GM23338 (cell line): ENCODE measurements at regions not wholly inside any gene's neighbourhood (a gene's known extent, or its start where the extent isn't known, plus 50 kb on each side); places are given as distances from the start of the nearest gene placed in this dataset.

Experiments
- ATAC-seq: fragments of 200-7000 bp; cut with Tn5 transposase; 3 replicates; pipeline ENCODE4 v1.9.1; 2020
- DNase-seq: peaks from one replicate; pipeline ENCODE4 v3.0.0-alpha.2; 2015; ENCODE audit warnings: low spot score
- H2AFZ ChIP-seq: fragments of 200-600 bp; sonication (generic); 2 replicates; pipeline ENCODE4 v1.8.0; 2016; ENCODE audit warnings: antibody characterized with exemption, mild to moderate bottlenecking, moderate library complexity
- H3F3A ChIP-seq: fragments of 200-600 bp; sonication (generic); replicated peaks from 2 replicates; pipeline ENCODE4 v1.8.0; 2017; ENCODE audit warnings: antibody characterized with exemption, mixed run types, low read depth
- H3K27ac ChIP-seq: fragments of 200-600 bp; sonication (generic); 2 replicates; pipeline ENCODE4 v1.6.1; 2016; ENCODE audit warnings: low read depth
- H3K27me3 ChIP-seq: fragments of 200-600 bp; sonication (generic); 2 replicates; pipeline ENCODE4 v1.8.0; 2016; ENCODE audit warnings: mild to moderate bottlenecking, mixed run types, moderate library complexity; ENCODE audit not compliant: insufficient read depth
- H3K36me3 ChIP-seq: fragments of 200-600 bp; sonication (generic); 2 replicates; pipeline ENCODE4 v1.8.0; 2016; ENCODE audit warnings: mild to moderate bottlenecking; ENCODE audit not compliant: insufficient read depth
- H3K4me1 ChIP-seq: fragments of 200-600 bp; sonication (generic); 2 replicates; pipeline ENCODE4 v1.8.0; 2016; ENCODE audit warnings: mild to moderate bottlenecking, moderate library complexity; ENCODE audit not compliant: insufficient read depth
- H3K4me2 ChIP-seq: fragments of 200-600 bp; sonication (generic); 2 replicates; pipeline ENCODE4 v1.7.1; 2017; ENCODE audit warnings: mixed run types
- H3K4me3 ChIP-seq: fragments of 200-600 bp; sonication (generic); 2 replicates; pipeline ENCODE4 v1.6.1; 2016; ENCODE audit warnings: mixed run types
- H3K79me2 ChIP-seq: fragments of 200-600 bp; sonication (generic); replicated peaks from 2 replicates; pipeline ENCODE4 v1.8.0; 2017; ENCODE audit warnings: mild to moderate bottlenecking; ENCODE audit not compliant: insufficient read depth
- H3K9me2 ChIP-seq: fragments of 200-600 bp; sonication (generic); 2 replicates; pipeline ENCODE4 v1.8.0; 2017; ENCODE audit not compliant: insufficient read depth
- H4K20me1 ChIP-seq: fragments of 200-600 bp; sonication (generic); replicated peaks from 2 replicates; pipeline ENCODE4 v1.8.0; 2017; ENCODE audit warnings: mild to moderate bottlenecking; ENCODE audit not compliant: insufficient read depth
- H3K27ac Mint-ChIP-seq: 2 replicates; pipeline ENCODE4 v1.8.0; 2020; ENCODE audit warnings: inconsistent platforms, mild to moderate bottlenecking, moderate library complexity, mixed read lengths
- H3K27me3 Mint-ChIP-seq: 3 replicates; pipeline ENCODE4 v1.8.0; 2022; ENCODE audit warnings: low read depth, mild to moderate bottlenecking, moderate library complexity, mixed read lengths, inconsistent platforms; ENCODE audit not compliant: insufficient read depth, poor library complexity
- H3K36me3 Mint-ChIP-seq: 3 replicates; pipeline ENCODE4 v1.8.0; 2021; ENCODE audit warnings: low read depth, mild to moderate bottlenecking, inconsistent platforms, moderate library complexity, mixed read lengths
- H3K4me1 Mint-ChIP-seq: 3 replicates; pipeline ENCODE4 v1.8.0; 2020; ENCODE audit warnings: mild to moderate bottlenecking, inconsistent platforms, mixed read lengths
- H3K4me3 Mint-ChIP-seq: 3 replicates; pipeline ENCODE4 v1.8.0; 2021; ENCODE audit warnings: moderate library complexity, mild to moderate bottlenecking, inconsistent platforms, mixed read lengths
- H3K9me3 Mint-ChIP-seq: 3 replicates; pipeline ENCODE4 v1.8.0; 2020; ENCODE audit warnings: moderate library complexity, mild to moderate bottlenecking, inconsistent platforms, mixed read lengths
- CREB1 ChIP-seq: fragments of 250-450 bp; sonication (Bioruptor Pico); IDR thresholded peaks from 2 replicates; pipeline ENCODE4 v1.5.0; 2020; ENCODE audit warnings: low read depth, mild to moderate bottlenecking, moderate library complexity
- EZH2 ChIP-seq: fragments of 200-600 bp; sonication (generic); IDR thresholded peaks from one replicate; pipeline ENCODE4 v1.8.0; 2017; ENCODE audit warnings: antibody characterized with exemption, mild to moderate bottlenecking, low read depth; ENCODE audit not compliant: unreplicated experiment
- EZH2phosphoT487 ChIP-seq: fragments of 200-600 bp; sonication (generic); IDR thresholded peaks from one replicate; pipeline ENCODE4 v1.8.1; 2018; ENCODE audit warnings: antibody characterized with exemption; ENCODE audit not compliant: unreplicated experiment
- JUNB ChIP-seq: IDR thresholded peaks from one replicate; pipeline ENCODE4 v1.6.1; 2016; ENCODE audit warnings: antibody characterized with exemption; ENCODE audit not compliant: unreplicated experiment
- NANOG ChIP-seq: IDR thresholded peaks from 2 replicates; pipeline ENCODE4 v1.6.1; 2016; ENCODE audit warnings: antibody characterized with exemption, borderline replicate concordance
- POLR2AphosphoS5 ChIP-seq: IDR thresholded peaks from 2 replicates; pipeline ENCODE4 v1.6.1; 2016; ENCODE audit warnings: antibody characterized with exemption, low read depth
- STAT1 ChIP-seq: IDR thresholded peaks from one replicate; pipeline ENCODE4 v1.6.1; 2016; ENCODE audit warnings: antibody characterized with exemption; ENCODE audit not compliant: unreplicated experiment
- ZNF114 ChIP-seq: fragments of 250-450 bp; sonication (Bioruptor Pico); IDR thresholded peaks from 2 replicates; pipeline ENCODE4 v1.5.0; 2020; ENCODE audit warnings: mild to moderate bottlenecking, moderate library complexity
- ZNF331 ChIP-seq: fragments of 250-450 bp; sonication (Bioruptor Pico); IDR thresholded peaks from 2 replicates; pipeline ENCODE4 v1.5.0; 2020; ENCODE audit warnings: low read depth, mild to moderate bottlenecking, moderate library complexity
- TF ChIP-seq, protein P1 (sequence below), 2 experiments: fragments of 200-600 bp in 1 of 2; sonication (generic) in 1 of 2; conservative IDR thresholded peaks; 2 replicates each; pipeline versions ENCODE4 v1.5.1 to v1.6.1; 2016 to 2017; ENCODE audit warnings: antibody characterized with exemption in 2 of 2, low read depth in 2 of 2, mild to moderate bottlenecking in 2 of 2, moderate library complexity in 1 of 2
- TF ChIP-seq, protein P2 (sequence below): IDR thresholded peaks from one replicate; pipeline ENCODE4 v1.6.1; 2018; ENCODE audit warnings: antibody characterized with exemption; ENCODE audit not compliant: unreplicated experiment
- TF ChIP-seq, protein P3 (sequence below): fragments of 250-450 bp; sonication (Bioruptor Pico); IDR thresholded peaks from 2 replicates; pipeline ENCODE4 v1.5.0; 2020; ENCODE audit warnings: mild to moderate bottlenecking, moderate library complexity
- TF ChIP-seq, protein P4 (sequence below): IDR thresholded peaks from 2 replicates; pipeline ENCODE4 v1.6.1; 2016; ENCODE audit warnings: antibody characterized with exemption

DNA sequence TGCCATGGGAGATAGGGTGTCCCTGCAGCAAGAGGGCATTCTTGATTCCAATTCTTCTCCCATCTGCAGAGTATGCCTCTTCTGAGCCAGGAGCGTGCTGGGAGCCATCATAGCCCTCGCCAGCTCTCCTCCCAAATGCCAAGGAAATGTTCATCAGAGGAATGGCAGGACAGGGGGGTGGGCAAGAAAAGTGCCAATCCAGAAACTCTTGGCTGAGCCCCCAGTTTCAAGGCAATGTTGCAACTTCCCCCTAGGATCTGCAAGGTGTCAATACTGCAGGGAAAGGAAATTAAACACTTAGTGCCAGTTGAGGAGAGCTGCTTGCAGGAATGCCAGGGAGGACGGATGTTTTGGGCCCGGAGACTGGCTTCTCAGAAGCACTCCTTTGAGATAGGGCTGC, 94.8 kb upstream of the PRDM11 start:
- DNase-seq = no peak
- no peaks in the 10 kb centered on the region for H3K9me2 ChIP-seq
- no peaks in the 10 kb centered on the region for H3K27me3 ChIP-seq
- peaks cover 7% of the 10 kb centered on the region; the same call in 1 of the 2 replicates for H3K4me1 ChIP-seq
- H3F3A ChIP-seq = no peaks in the 10 kb centered on the region
- no peak overlapping the region for H2AFZ ChIP-seq
- Mint-ChIP-seq H3K27me3 (peaks cover 12% of the 10 kb centered on the region), H3K4me1 (peaks cover 26% of the 10 kb centered on the region), H3K27ac (no peak overlapping the region), H3K9me3 (no peaks in the 10 kb centered on the region), H3K4me3 (no peak overlapping the region), H3K36me3 (no peaks in the 10 kb centered on the region)
- no peaks in the 10 kb centered on the region for H3K79me2 ChIP-seq
- H3K36me3 ChIP-seq = no peaks in the 10 kb centered on the region
- H3K27ac ChIP-seq = no peak overlapping the region
- no peak overlapping the region for H3K4me3 ChIP-seq
- no peaks in the 10 kb centered on the region for H4K20me1 ChIP-seq
- ATAC-seq = no peak
- H3K4me2 ChIP-seq = no peak overlapping the region
- TF ChIP-seq EZH2 (no peak), STAT1 (no peak), NANOG (no peak), CREB1 (no peak), POLR2AphosphoS5 (no peak), JUNB (no peak), EZH2phosphoT487 (no peak), ZNF331 (no peak), ZNF114 (CRISPR knock-in tag) (no peak)
- TF ChIP-seq, protein P1, sequence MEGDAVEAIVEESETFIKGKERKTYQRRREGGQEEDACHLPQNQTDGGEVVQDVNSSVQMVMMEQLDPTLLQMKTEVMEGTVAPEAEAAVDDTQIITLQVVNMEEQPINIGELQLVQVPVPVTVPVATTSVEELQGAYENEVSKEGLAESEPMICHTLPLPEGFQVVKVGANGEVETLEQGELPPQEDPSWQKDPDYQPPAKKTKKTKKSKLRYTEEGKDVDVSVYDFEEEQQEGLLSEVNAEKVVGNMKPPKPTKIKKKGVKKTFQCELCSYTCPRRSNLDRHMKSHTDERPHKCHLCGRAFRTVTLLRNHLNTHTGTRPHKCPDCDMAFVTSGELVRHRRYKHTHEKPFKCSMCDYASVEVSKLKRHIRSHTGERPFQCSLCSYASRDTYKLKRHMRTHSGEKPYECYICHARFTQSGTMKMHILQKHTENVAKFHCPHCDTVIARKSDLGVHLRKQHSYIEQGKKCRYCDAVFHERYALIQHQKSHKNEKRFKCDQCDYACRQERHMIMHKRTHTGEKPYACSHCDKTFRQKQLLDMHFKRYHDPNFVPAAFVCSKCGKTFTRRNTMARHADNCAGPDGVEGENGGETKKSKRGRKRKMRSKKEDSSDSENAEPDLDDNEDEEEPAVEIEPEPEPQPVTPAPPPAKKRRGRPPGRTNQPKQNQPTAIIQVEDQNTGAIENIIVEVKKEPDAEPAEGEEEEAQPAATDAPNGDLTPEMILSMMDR (conservative IDR thresholded peaks at IDR 0.05; ENCODE audit: low read depth in 2 of 2) = no peak
- TF ChIP-seq, protein P2, sequence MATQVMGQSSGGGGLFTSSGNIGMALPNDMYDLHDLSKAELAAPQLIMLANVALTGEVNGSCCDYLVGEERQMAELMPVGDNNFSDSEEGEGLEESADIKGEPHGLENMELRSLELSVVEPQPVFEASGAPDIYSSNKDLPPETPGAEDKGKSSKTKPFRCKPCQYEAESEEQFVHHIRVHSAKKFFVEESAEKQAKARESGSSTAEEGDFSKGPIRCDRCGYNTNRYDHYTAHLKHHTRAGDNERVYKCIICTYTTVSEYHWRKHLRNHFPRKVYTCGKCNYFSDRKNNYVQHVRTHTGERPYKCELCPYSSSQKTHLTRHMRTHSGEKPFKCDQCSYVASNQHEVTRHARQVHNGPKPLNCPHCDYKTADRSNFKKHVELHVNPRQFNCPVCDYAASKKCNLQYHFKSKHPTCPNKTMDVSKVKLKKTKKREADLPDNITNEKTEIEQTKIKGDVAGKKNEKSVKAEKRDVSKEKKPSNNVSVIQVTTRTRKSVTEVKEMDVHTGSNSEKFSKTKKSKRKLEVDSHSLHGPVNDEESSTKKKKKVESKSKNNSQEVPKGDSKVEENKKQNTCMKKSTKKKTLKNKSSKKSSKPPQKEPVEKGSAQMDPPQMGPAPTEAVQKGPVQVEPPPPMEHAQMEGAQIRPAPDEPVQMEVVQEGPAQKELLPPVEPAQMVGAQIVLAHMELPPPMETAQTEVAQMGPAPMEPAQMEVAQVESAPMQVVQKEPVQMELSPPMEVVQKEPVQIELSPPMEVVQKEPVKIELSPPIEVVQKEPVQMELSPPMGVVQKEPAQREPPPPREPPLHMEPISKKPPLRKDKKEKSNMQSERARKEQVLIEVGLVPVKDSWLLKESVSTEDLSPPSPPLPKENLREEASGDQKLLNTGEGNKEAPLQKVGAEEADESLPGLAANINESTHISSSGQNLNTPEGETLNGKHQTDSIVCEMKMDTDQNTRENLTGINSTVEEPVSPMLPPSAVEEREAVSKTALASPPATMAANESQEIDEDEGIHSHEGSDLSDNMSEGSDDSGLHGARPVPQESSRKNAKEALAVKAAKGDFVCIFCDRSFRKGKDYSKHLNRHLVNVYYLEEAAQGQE = no peak
- TF ChIP-seq, protein P3, sequence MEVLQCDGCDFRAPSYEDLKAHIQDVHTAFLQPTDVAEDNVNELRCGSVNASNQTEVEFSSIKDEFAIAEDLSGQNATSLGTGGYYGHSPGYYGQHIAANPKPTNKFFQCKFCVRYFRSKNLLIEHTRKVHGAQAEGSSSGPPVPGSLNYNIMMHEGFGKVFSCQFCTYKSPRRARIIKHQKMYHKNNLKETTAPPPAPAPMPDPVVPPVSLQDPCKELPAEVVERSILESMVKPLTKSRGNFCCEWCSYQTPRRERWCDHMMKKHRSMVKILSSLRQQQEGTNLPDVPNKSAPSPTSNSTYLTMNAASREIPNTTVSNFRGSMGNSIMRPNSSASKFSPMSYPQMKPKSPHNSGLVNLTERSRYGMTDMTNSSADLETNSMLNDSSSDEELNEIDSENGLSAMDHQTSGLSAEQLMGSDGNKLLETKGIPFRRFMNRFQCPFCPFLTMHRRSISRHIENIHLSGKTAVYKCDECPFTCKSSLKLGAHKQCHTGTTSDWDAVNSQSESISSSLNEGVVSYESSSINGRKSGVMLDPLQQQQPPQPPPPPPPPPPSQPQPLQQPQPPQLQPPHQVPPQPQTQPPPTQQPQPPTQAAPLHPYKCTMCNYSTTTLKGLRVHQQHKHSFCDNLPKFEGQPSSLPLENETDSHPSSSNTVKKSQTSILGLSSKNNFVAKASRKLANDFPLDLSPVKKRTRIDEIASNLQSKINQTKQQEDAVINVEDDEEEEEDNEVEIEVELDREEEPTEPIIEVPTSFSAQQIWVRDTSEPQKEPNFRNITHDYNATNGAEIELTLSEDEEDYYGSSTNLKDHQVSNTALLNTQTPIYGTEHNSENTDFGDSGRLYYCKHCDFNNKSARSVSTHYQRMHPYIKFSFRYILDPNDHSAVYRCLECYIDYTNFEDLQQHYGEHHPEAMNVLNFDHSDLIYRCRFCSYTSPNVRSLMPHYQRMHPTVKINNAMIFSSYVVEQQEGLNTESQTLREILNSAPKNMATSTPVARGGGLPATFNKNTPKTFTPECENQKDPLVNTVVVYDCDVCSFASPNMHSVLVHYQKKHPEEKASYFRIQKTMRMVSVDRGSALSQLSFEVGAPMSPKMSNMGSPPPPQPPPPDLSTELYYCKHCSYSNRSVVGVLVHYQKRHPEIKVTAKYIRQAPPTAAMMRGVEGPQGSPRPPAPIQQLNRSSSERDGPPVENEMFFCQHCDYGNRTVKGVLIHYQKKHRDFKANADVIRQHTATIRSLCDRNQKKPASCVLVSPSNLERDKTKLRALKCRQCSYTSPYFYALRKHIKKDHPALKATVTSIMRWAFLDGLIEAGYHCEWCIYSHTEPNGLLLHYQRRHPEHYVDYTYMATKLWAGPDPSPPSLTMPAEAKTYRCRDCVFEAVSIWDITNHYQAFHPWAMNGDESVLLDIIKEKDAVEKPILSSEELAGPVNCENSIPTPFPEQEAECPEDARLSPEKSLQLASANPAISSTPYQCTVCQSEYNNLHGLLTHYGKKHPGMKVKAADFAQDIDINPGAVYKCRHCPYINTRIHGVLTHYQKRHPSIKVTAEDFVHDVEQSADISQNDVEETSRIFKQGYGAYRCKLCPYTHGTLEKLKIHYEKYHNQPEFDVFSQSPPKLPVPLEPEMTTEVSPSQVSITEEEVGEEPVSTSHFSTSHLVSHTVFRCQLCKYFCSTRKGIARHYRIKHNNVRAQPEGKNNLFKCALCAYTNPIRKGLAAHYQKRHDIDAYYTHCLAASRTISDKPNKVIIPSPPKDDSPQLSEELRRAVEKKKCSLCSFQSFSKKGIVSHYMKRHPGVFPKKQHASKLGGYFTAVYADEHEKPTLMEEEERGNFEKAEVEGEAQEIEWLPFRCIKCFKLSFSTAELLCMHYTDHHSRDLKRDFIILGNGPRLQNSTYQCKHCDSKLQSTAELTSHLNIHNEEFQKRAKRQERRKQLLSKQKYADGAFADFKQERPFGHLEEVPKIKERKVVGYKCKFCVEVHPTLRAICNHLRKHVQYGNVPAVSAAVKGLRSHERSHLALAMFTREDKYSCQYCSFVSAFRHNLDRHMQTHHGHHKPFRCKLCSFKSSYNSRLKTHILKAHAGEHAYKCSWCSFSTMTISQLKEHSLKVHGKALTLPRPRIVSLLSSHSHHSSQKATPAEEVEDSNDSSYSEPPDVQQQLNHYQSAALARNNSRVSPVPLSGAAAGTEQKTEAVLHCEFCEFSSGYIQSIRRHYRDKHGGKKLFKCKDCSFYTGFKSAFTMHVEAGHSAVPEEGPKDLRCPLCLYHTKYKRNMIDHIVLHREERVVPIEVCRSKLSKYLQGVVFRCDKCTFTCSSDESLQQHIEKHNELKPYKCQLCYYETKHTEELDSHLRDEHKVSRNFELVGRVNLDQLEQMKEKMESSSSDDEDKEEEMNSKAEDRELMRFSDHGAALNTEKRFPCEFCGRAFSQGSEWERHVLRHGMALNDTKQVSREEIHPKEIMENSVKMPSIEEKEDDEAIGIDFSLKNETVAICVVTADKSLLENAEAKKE (CRISPR knock-in tag) = no peak
- TF ChIP-seq, protein P4, sequence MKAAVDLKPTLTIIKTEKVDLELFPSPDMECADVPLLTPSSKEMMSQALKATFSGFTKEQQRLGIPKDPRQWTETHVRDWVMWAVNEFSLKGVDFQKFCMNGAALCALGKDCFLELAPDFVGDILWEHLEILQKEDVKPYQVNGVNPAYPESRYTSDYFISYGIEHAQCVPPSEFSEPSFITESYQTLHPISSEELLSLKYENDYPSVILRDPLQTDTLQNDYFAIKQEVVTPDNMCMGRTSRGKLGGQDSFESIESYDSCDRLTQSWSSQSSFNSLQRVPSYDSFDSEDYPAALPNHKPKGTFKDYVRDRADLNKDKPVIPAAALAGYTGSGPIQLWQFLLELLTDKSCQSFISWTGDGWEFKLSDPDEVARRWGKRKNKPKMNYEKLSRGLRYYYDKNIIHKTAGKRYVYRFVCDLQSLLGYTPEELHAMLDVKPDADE = no peak
